ENCODE measurements at regions not wholly inside any gene's neighbourhood (a gene's known extent, or its start where the extent isn't known, plus 50 kb on each side); places are given as distances from the start of the nearest gene placed in this dataset.

DNA sequence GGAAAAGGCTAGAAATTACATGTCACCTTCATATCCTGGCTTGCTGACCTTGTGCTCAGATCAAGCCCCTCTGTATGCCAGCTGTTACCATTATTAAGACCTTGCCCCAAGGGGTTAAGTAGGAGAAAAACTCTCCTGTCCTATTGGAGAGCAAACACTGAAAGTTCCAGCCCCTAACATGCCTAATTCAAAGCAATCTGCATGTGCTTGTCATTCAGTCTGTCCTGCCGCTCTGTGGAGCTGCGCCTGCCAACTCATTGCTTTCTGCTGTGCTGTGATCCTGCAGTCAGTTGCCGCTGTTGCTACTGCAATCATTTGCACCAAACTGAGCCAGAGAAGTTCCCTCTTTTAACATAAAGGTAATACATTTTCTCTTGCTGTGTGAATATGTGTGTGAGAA is 113.4 kb downstream of the DISP1 start (continued):
- TF ChIP-seq ZNF830 (tag by site-specific recombination; IDR thresholded peaks at IDR 0.05; ENCODE audit: low read depth) (no peak), ZNF785 (tag by site-specific recombination; IDR thresholded peaks at IDR 0.05) (no peak), IKZF3 (tag by site-specific recombination; IDR thresholded peaks at IDR 0.05) (no peak), MYNN (tag by site-specific recombination; IDR thresholded peaks at IDR 0.05; ENCODE audit: borderline replicate concordance) (no peak), WT1 (tag by site-specific recombination; IDR thresholded peaks at IDR 0.05) (no peak), ZNF341 (tag by site-specific recombination; IDR thresholded peaks at IDR 0.05; ENCODE audit: low read depth) (no peak), ZBTB48 (tag by site-specific recombination; IDR thresholded peaks at IDR 0.05) (peak; percentile 73; the same call in 1 of the 2 replicates), ZNF658 (tag by site-specific recombination; IDR thresholded peaks at IDR 0.05) (no peak), KLF8 (tag by site-specific recombination; IDR thresholded peaks at IDR 0.05) (no peak), ZNF529 (tag by site-specific recombination; IDR thresholded peaks at IDR 0.05; ENCODE audit: insufficient replicate concordance) (no peak), ZNF585B (tag by site-specific recombination; IDR thresholded peaks at IDR 0.05) (no peak), TRIM28 (IDR thresholded peaks at IDR 0.05; ENCODE audit: borderline replicate concordance, low read length) (peak; percentile 99), ZNF768 (tag by site-specific recombination; IDR thresholded peaks at IDR 0.05) (peak; percentile 73; the same call in 1 of the 2 replicates), ZNF221 (tag by site-specific recombination; IDR thresholded peaks at IDR 0.05; ENCODE audit: borderline replicate concordance) (no peak), ZNF707 (tag by site-specific recombination; IDR thresholded peaks at IDR 0.05) (no peak), ZNF654 (tag by site-specific recombination; IDR thresholded peaks at IDR 0.05; ENCODE audit: low read depth) (no peak), ZNF138 (tag by site-specific recombination; IDR thresholded peaks at IDR 0.05; ENCODE audit: borderline replicate concordance) (no peak), ZNF239 (tag by site-specific recombination; IDR thresholded peaks at IDR 0.05) (no peak), SP7 (tag by site-specific recombination; IDR thresholded peaks at IDR 0.05) (no peak)
- TF ChIP-seq, protein P1, sequence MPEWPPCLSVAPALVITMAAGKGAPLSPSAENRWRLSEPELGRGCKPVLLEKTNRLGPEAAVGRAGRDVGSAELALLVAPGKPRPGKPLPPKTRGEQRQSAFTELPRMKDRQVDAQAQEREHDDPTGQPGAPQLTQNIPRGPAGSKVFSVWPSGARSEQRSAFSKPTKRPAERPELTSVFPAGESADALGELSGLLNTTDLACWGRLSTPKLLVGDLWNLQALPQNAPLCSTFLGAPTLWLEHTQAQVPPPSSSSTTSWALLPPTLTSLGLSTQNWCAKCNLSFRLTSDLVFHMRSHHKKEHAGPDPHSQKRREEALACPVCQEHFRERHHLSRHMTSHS (tag by site-specific recombination; IDR thresholded peaks at IDR 0.05): no peak
- TF ChIP-seq, protein P2, sequence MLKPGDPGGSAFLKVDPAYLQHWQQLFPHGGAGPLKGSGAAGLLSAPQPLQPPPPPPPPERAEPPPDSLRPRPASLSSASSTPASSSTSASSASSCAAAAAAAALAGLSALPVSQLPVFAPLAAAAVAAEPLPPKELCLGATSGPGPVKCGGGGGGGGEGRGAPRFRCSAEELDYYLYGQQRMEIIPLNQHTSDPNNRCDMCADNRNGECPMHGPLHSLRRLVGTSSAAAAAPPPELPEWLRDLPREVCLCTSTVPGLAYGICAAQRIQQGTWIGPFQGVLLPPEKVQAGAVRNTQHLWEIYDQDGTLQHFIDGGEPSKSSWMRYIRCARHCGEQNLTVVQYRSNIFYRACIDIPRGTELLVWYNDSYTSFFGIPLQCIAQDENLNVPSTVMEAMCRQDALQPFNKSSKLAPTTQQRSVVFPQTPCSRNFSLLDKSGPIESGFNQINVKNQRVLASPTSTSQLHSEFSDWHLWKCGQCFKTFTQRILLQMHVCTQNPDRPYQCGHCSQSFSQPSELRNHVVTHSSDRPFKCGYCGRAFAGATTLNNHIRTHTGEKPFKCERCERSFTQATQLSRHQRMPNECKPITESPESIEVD (tag by site-specific recombination; IDR thresholded peaks at IDR 0.05): no peak
- TF ChIP-seq, protein P3, sequence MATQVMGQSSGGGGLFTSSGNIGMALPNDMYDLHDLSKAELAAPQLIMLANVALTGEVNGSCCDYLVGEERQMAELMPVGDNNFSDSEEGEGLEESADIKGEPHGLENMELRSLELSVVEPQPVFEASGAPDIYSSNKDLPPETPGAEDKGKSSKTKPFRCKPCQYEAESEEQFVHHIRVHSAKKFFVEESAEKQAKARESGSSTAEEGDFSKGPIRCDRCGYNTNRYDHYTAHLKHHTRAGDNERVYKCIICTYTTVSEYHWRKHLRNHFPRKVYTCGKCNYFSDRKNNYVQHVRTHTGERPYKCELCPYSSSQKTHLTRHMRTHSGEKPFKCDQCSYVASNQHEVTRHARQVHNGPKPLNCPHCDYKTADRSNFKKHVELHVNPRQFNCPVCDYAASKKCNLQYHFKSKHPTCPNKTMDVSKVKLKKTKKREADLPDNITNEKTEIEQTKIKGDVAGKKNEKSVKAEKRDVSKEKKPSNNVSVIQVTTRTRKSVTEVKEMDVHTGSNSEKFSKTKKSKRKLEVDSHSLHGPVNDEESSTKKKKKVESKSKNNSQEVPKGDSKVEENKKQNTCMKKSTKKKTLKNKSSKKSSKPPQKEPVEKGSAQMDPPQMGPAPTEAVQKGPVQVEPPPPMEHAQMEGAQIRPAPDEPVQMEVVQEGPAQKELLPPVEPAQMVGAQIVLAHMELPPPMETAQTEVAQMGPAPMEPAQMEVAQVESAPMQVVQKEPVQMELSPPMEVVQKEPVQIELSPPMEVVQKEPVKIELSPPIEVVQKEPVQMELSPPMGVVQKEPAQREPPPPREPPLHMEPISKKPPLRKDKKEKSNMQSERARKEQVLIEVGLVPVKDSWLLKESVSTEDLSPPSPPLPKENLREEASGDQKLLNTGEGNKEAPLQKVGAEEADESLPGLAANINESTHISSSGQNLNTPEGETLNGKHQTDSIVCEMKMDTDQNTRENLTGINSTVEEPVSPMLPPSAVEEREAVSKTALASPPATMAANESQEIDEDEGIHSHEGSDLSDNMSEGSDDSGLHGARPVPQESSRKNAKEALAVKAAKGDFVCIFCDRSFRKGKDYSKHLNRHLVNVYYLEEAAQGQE (tag by site-specific recombination; IDR thresholded peaks at IDR 0.05): no peak
- TF ChIP-seq, protein P4, sequence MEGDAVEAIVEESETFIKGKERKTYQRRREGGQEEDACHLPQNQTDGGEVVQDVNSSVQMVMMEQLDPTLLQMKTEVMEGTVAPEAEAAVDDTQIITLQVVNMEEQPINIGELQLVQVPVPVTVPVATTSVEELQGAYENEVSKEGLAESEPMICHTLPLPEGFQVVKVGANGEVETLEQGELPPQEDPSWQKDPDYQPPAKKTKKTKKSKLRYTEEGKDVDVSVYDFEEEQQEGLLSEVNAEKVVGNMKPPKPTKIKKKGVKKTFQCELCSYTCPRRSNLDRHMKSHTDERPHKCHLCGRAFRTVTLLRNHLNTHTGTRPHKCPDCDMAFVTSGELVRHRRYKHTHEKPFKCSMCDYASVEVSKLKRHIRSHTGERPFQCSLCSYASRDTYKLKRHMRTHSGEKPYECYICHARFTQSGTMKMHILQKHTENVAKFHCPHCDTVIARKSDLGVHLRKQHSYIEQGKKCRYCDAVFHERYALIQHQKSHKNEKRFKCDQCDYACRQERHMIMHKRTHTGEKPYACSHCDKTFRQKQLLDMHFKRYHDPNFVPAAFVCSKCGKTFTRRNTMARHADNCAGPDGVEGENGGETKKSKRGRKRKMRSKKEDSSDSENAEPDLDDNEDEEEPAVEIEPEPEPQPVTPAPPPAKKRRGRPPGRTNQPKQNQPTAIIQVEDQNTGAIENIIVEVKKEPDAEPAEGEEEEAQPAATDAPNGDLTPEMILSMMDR (tag by site-specific recombination; IDR thresholded peaks at IDR 0.05): no peak
- TF ChIP-seq, protein P5, sequence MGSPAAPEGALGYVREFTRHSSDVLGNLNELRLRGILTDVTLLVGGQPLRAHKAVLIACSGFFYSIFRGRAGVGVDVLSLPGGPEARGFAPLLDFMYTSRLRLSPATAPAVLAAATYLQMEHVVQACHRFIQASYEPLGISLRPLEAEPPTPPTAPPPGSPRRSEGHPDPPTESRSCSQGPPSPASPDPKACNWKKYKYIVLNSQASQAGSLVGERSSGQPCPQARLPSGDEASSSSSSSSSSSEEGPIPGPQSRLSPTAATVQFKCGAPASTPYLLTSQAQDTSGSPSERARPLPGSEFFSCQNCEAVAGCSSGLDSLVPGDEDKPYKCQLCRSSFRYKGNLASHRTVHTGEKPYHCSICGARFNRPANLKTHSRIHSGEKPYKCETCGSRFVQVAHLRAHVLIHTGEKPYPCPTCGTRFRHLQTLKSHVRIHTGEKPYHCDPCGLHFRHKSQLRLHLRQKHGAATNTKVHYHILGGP (tag by site-specific recombination; IDR thresholded peaks at IDR 0.05): no peak
- TF ChIP-seq, protein P6, sequence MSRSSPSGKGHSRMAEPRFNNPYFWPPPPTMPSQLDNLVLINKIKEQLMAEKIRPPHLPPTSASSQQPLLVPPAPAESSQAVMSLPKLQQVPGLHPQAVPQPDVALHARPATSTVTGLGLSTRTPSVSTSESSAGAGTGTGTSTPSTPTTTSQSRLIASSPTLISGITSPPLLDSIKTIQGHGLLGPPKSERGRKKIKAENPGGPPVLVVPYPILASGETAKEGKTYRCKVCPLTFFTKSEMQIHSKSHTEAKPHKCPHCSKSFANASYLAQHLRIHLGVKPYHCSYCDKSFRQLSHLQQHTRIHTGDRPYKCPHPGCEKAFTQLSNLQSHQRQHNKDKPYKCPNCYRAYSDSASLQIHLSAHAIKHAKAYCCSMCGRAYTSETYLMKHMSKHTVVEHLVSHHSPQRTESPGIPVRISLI (tag by site-specific recombination; IDR thresholded peaks at IDR 0.05): no peak
- TF ChIP-seq, protein P7, sequence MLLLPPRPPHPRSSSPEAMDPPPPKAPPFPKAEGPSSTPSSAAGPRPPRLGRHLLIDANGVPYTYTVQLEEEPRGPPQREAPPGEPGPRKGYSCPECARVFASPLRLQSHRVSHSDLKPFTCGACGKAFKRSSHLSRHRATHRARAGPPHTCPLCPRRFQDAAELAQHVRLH (tag by site-specific recombination; IDR thresholded peaks at IDR 0.05): no peak
- TF ChIP-seq, protein P8, sequence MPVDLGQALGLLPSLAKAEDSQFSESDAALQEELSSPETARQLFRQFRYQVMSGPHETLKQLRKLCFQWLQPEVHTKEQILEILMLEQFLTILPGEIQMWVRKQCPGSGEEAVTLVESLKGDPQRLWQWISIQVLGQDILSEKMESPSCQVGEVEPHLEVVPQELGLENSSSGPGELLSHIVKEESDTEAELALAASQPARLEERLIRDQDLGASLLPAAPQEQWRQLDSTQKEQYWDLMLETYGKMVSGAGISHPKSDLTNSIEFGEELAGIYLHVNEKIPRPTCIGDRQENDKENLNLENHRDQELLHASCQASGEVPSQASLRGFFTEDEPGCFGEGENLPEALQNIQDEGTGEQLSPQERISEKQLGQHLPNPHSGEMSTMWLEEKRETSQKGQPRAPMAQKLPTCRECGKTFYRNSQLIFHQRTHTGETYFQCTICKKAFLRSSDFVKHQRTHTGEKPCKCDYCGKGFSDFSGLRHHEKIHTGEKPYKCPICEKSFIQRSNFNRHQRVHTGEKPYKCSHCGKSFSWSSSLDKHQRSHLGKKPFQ (tag by site-specific recombination; IDR thresholded peaks at IDR 0.05): no peak
